IPS DF 4.7 (cell line): ENCODE measurements at regions not wholly inside any gene's neighbourhood (a gene's known extent, or its start where the extent isn't known, plus 50 kb on each side); places are given as distances from the start of the nearest gene placed in this dataset.
"Not testable (repeated sequence)": the region's sequence is repeated elsewhere in the genome, so short reads cannot be mapped to it uniquely, and the experiment has no call there.

Source experiments
- DNase-seq: peaks from one replicate; pipeline ENCODE4 v3.0.0-alpha.2; 2013; ENCODE audit warnings: low spot score; ENCODE audit errors: extremely low read depth

GRCh38 chr3:166456286-166456685 is 619.1 kb upstream of the BCHE start:
- no peak for DNase-seq

GRCh38 chr3:166455744-166456143 is 618.5 kb upstream of the BCHE start:
- no peak for DNase-seq

- DNase-seq: no peak
Measured at GRCh38 chr3:166453478-166453877, 616.3 kb upstream of the BCHE start.

GRCh38 chr3:166451997-166452396 is 614.8 kb upstream of the BCHE start:
- no peak for DNase-seq

- no peak for DNase-seq
Measured at GRCh38 chr3:166447513-166447912, 610.3 kb upstream of the BCHE start.

- DNase-seq: no peak
Measured at GRCh38 chr3:166446986-166447385, 609.8 kb upstream of the BCHE start.

GRCh38 chr3:166446291-166446690 is 609.1 kb upstream of the BCHE start:
- DNase-seq: no peak

- DNase-seq: no peak
Measured at GRCh38 chr3:166445865-166446264, 608.6 kb upstream of the BCHE start.

- DNase-seq: no peak
Measured at GRCh38 chr3:166444756-166445155, 607.5 kb upstream of the BCHE start.

GRCh38 chr3:166444336-166444735 is 607.1 kb upstream of the BCHE start:
- no peak for DNase-seq

- no peak for DNase-seq
Measured at GRCh38 chr3:166435469-166436057, 598.3 kb upstream of the BCHE start.

GRCh38 chr3:166433060-166433459 is 595.8 kb upstream of the BCHE start:
- DNase-seq: no peak

- DNase-seq: no peak
Measured at GRCh38 chr3:166425900-166426611, 588.8 kb upstream of the BCHE start.

GRCh38 chr3:166425021-166425420 is 587.8 kb upstream of the BCHE start:
- DNase-seq: no peak

GRCh38 chr3:166423824-166424513 is 586.7 kb upstream of the BCHE start:
- not testable (repeated sequence) for DNase-seq

GRCh38 chr3:166422556-166422955 is 585.3 kb upstream of the BCHE start:
- DNase-seq: no peak

- no peak for DNase-seq
Measured at GRCh38 chr3:166420071-166420470, 582.8 kb upstream of the BCHE start.

- no peak for DNase-seq
Measured at GRCh38 chr3:166405896-166406295, 568.7 kb upstream of the BCHE start.

- DNase-seq: no peak
Measured at GRCh38 chr3:166405465-166405864, 568.2 kb upstream of the BCHE start.

GRCh38 chr3:166390303-166390702 is 553.1 kb upstream of the BCHE start:
- no peak for DNase-seq

GRCh38 chr3:166388321-166388720 is 551.1 kb upstream of the BCHE start:
- no peak for DNase-seq

- DNase-seq: no peak
Measured at GRCh38 chr3:166372571-166373106, 535.4 kb upstream of the BCHE start.
